ENCODE measurements at regions not wholly inside any gene's neighbourhood (a gene's known extent, or its start where the extent isn't known, plus 50 kb on each side); places are given as distances from the start of the nearest gene placed in this dataset.

GRCh38 chr16:7093511-7093910 lies 239.1 kb upstream of the RBFOX1 start:
- no peak for DNase-seq

DNA sequence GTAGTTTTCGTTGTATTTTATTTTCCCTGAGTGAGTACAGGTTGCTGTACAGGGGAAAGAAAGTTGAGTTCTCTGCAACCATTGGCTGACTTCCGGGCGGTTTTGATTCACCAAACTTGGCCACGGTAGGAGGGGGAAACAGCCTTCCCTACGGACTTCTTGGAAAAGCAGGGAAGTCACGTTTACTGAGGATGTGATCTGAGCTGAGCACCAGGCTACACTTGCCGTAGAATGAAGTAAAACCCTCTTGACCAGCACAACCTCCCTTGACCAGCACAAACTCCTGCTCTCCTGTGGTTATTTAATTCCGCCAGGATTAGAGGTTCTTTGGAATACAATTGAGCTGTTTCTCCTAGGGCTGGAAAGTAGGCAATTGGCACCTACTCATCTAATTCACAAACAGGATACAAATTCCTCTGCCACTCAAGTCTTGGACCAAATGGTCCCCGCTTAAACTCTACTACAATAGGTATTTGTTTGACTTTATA lies 242.0 kb upstream of the RBFOX1 start:
- no peak for DNase-seq

DNA sequence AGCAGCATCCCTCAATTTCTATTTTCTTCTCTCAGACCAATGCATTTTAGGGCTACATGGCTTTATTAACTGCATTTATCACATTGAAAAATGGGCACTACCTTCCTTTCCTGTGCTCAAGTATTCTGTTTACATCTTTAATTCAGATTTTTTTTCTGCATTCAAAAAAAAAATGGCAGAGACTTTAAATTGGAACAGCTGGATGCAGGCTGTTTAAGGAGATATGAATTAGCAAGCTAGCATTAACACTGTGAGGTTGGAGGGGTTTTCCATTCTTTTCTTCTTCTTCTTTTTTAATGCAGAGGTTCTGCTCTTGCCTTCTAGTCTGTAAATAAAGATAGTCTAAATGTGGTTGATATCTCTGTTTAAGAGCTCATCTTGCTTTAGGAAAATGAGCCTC lies 242.9 kb upstream of the RBFOX1 start:
- no peak for DNase-seq

- no peak for DNase-seq
Measured at GRCh38 chr16:7088711-7089110, 243.9 kb upstream of the RBFOX1 start.

DNA sequence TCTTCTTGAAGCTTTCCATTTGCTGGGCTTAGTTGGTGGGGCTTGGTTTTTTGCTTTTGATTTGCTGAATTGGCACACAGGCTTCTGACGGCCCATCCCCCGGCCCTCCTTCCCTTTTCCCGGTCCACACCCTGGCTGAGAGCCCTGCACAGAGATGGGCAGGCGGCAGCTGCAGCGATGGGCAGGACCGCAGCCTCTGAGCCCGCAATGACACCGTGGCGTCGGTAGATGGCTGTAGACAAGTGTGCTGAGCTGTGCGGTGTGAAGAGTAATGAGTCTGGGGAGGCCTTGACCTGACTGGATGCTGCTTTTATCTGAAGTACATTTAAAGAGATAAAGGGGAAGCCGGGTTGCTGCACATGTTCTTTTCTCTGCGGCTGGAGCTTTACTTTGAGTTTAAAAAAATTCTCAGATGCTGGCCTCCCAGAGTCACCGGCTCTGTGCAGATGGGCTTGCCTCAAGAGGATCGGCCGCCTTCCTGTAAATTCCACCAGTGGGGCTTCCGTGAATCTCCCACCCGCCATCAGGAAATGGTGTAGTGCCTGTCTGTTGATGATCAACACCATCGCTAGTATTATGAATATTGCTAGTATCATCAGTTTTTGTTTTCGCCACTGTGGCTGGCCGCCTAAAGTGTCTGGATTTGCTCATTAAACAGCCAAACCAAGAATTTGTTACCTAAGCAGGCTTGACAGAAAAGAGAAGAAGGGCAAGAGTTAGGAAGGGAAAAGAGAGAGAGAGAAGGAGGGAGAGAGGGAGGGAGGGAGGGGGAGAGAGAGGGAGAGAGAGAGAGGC lies 245.6 kb upstream of the RBFOX1 start:
- DNase-seq = peak; percentile 33

GRCh38 chr16:7085776-7086175 lies 246.9 kb upstream of the RBFOX1 start:
- DNase-seq = no peak

- DNase-seq = peak; percentile 30
Measured at GRCh38 chr16:7083096-7083495, 249.5 kb upstream of the RBFOX1 start.

DNA sequence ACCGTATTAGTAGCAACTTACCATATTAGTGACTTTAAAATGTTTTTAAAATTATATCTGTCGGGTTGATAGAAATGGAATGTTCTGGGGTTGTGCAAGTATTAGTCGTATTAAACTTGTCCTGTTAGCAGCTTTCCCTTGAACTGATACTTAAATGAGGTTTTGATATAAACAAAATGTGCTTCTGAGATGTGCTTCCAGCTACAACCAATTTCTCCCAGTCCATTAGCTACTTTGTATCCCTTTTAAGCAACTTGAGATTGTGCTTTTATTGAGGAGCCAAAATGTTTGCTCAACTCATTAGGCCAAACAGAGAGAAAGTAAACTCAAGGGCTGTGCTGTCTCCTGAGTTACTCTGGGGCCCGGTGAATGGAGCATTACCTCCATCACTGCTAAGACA lies 255.0 kb upstream of the RBFOX1 start:
- DNase-seq = no peak

DNA sequence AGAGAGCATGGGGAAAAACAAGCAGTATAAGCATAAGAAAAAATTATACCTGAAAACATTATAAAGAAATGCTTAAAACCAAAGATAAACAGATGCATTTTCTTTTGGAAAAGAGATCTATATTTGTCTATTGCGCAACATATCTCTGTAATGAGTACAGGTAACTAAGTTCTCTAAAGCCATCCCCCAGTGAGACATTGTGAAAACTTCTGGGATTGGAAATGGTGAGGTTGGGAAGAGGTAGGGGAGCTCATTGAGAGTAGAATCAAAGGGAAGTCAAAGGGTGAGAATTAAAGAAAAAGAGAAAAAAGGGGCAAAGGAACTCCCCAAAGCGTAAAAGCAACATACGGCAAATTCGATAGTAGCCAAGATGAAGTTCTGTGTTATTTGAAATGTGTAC lies 257.9 kb upstream of the RBFOX1 start:
- no peak for DNase-seq

DNA sequence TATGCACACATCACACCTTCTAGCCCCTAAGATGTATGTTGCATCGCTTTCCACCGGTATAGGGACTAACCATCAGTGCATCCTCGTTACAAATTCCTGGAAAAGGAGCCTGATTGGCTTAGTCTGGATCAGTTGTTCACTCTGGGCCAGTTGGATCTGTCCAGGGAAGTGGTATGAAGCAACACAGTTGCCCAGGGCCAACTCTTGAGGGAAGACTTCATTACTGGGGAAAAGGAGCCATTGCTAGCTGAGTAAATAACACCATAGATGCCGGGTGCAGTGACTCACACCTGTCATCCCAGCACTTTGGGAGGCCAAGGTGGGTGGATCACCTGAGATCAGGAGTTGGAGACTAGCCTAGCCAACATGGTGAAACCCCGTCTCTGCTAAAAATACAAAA lies 275.2 kb upstream of the RBFOX1 start:
- DNase-seq = no peak

DNA sequence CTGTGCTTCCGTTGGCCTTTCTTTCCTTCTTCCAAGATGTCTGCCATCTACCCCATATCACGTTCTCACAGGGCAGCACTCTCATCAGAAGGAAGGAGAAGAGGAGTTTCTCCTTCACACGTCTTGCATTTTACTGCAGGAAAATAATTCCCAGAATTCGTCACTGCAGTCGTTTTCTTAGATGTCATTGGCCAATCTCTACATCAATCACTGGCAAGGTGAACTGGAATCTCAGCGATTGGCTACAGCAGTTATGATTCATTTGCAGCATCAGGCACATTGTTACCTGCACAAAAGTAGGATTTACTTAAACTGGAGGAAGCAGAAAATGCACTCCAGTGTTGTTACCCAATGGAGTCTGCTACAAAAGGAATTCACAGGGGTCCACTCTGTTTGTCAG lies 277.2 kb upstream of the RBFOX1 start:
- DNase-seq = no peak

GRCh38 chr16:7051591-7052349 lies 280.9 kb upstream of the RBFOX1 start:
- DNase-seq = no peak

GRCh38 chr16:7044331-7044730 lies 288.3 kb upstream of the RBFOX1 start:
- DNase-seq = no peak

GRCh38 chr16:7038475-7038874 lies 294.2 kb upstream of the RBFOX1 start:
- no peak for DNase-seq

DNA sequence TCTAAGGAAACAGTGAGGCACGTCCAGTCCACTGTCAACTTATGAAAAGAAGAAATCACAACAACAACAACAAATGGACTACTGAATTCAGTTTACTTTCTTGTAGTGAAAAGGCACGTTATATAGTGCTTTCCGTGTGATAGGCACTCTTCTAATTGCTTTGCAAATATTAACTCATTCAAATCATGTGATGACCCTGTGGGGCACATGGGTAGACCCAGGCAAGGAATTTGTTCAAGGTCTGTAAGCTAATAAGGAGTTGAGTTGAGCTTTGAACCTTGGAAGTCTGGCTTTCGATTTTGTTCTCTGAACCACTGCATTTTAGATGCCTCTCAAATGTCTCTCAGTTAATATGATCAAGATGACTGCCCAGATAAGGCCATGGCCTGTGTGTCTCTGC lies 295.1 kb upstream of the RBFOX1 start:
- no peak for DNase-seq

GRCh38 chr16:7031031-7031430 lies 301.6 kb upstream of the RBFOX1 start:
- no peak for DNase-seq

- DNase-seq = no peak
Measured at GRCh38 chr16:7027401-7027800, 305.2 kb upstream of the RBFOX1 start.

DNA sequence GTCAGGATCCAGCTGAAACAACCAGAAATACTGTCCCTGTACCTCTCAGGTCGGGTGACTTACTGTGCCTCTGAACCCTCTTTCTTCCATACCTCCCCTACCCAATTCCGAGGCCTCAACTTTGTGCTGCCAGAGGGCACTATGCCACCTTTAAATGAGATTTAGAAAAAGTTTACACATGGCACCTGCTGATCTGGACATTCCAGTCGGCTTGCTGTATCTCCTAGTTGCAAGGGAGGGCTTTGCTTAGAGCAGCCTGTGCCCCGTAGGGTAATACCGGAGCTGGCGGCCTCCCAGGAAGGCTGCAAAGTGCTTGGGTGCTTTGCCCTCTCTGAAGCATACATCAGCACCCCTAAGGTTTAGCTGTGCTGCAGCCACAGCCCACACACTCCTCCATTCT lies 306.0 kb upstream of the RBFOX1 start:
- no peak for DNase-seq

DNA sequence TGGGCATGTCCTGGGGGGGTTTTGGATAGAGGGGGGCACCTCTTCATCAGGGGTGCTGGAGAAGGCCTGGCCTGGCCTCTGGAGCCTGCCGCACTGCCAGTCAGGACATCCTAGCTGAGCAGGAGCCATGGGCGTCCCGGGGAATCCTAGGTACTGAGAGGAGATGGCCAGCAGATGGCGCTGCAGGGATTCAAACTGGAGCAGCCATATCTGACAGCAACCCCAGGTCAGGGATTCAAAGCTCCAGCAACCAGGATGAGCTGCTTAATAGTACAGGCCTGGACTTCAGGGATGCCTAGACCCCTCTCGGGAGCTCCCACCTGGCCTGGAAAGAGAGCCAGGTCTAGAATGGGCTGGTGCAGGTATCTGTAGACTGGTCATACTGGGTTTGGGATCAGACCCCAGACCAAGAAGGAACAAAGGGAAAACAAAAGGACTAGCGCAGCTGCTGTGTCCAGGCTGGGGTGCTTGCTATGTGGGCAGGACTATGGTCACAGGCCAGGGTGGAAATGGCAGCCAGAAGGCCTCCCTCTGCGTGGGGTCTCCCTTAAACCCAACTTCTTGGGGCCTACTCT lies 306.9 kb upstream of the RBFOX1 start:
- DNase-seq = peak; percentile 72

DNA sequence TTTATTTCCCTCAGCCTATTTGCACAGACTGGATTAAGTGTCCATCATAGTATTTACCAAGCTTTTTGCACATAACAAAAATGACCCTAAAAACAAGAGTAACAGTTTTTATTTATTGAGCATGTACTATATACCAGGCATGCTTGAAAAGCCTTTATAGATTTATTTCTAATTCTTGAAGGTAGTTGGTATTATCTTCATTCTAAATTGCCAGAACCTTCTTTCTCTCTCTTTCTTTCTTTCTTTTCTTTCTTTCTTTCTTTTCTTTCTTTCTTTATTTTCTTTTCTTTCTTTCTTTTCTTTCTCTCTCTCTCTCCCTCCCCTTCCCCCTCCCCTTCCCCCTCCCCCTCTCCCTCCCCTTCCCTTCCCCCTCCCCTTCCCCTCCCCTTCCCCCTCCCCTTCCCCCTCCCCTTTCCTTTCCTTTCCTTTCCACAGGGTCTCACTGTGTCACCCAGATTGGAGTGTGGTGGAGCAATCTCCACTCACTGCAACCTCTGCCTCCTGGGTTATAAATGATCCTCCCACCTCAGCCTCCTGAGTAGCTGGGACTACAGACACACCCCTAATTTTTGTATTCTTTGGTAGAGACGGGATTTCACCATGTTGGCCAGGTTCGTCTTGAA lies 310.9 kb upstream of the RBFOX1 start:
- DNase-seq = no peak

DNA sequence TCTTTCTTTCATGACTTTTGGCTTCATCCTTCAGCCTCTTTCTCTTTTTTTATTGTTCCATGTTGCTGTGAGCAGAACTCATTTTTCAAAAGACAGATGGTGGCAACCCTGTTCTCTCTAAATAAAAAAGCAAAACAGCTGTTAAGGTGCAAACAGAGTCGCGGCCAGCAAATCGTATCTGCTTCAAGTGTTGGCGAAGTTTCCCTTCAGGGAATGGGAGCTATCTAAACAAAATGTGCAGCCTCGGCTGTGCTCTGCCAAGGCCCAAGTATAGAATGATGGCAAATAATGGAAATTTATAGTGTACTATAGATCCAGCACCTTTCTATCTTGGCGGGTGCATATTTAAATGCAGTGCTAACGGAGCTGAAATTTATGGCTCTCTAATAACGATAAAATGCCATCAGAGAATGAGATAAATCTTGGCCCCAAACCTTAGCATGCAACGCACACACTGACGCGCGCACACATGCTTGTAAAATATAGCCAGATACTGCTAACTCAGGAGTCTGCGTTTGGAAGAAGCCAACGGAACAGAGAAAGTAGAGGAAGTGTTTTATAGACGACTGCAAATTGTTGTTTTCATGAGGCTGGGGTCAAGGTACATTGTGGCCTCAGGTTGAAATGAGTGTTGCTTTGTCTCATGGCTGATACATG lies 315.5 kb upstream of the RBFOX1 start:
- DNase-seq = no peak

GRCh38 chr16:7014756-7015155 lies 317.9 kb upstream of the RBFOX1 start:
- DNase-seq = no peak
